GM12865 (cell line): ENCODE measurements at regions not wholly inside any gene's neighbourhood (a gene's known extent, or its start where the extent isn't known, plus 50 kb on each side); places are given as distances from the start of the nearest gene placed in this dataset.

Experiments used
- DNase-seq: peaks from one replicate; pipeline ENCODE4 v3.0.0; 2010; ENCODE audit warnings: low read depth
- H3K4me3 ChIP-seq: 2 replicates; pipeline ENCODE4 v1.5.1; 2011; ENCODE audit warnings: mild to moderate bottlenecking, low read depth, low read length, control low read depth
- TF ChIP-seq, protein P1 (sequence below): IDR thresholded peaks from 2 replicates; pipeline ENCODE4 v1.5.1; 2011; ENCODE audit warnings: low read length, control low read depth, low read depth, inconsistent platforms; ENCODE audit not compliant: insufficient read depth; ENCODE audit errors: missing control alignments

DNA sequence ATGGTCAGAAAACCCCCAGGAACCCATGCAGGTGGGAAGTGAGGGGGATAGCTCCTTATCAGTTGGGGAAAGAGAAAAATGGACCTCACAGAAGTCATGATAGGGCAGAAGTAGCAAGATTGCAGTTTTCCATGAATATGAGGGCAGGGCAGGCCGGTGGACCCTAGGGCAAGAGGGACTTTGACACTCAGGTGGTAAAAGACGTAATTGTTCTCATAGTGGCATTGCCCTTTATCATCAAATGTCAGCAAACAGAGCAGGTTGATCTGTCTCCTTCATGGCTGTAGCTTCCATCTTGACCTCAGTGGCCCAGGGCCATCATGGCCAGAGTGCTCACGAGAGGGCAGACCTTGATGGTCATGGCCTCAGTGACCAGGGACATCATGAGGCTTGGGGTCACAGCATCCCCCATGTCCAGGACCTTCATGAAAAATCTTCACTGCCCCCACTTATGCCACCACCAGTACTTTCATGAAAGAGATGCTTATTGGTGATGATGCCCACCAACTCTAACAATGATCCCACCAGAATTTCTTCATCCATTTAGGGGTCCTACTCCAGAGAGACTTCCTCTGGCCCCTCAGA, 127.1 kb downstream of the SNX19 start:
- no peak for DNase-seq
- H3K4me3 ChIP-seq = no peak overlapping the region
- TF ChIP-seq, protein P1, sequence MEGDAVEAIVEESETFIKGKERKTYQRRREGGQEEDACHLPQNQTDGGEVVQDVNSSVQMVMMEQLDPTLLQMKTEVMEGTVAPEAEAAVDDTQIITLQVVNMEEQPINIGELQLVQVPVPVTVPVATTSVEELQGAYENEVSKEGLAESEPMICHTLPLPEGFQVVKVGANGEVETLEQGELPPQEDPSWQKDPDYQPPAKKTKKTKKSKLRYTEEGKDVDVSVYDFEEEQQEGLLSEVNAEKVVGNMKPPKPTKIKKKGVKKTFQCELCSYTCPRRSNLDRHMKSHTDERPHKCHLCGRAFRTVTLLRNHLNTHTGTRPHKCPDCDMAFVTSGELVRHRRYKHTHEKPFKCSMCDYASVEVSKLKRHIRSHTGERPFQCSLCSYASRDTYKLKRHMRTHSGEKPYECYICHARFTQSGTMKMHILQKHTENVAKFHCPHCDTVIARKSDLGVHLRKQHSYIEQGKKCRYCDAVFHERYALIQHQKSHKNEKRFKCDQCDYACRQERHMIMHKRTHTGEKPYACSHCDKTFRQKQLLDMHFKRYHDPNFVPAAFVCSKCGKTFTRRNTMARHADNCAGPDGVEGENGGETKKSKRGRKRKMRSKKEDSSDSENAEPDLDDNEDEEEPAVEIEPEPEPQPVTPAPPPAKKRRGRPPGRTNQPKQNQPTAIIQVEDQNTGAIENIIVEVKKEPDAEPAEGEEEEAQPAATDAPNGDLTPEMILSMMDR = no peak

DNA sequence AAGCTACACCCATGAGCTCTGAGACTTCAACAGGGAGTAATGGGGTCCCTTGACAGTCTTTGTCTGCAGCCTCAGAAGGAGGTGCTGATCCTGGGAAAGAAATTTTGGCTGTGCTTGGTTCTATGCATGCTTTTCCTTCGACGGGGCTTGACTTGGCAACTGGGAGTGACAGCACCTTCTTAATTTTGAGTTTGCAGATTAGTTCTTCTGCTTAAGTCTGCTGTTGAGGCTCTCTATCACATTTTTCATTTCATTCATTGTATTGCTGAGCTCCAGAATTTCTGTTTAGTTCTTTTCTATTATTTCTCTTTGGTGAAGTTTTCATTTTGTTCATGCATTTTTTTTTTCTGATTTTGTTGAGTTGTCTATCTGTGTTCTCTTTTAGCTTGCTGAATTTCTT, 125.6 kb downstream of the SNX19 start:
- no peak for DNase-seq
- TF ChIP-seq, protein P1 = no peak
- no peak overlapping the region for H3K4me3 ChIP-seq

DNA sequence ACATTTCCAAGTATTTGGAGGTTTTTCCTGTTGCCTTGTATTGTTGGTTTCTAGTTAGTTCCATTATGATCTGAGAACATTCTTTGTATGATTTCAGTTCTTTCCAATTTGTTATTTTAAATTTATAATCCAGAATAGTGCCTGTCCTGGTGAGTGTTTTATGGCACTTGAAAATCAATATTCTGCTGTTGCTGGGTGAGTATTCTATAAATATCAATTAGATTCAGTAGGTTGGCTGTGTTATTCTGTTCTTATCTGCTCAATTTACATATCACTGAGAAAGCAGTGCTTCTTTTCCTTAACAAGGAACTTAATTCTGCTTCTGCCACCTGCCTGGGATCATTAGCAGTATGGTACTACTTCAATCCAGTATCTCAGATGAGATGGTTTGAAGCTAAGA, 123.5 kb downstream of the SNX19 start:
- DNase-seq = no peak
- TF ChIP-seq, protein P1 = no peak
- H3K4me3 ChIP-seq = no peak overlapping the region

DNA sequence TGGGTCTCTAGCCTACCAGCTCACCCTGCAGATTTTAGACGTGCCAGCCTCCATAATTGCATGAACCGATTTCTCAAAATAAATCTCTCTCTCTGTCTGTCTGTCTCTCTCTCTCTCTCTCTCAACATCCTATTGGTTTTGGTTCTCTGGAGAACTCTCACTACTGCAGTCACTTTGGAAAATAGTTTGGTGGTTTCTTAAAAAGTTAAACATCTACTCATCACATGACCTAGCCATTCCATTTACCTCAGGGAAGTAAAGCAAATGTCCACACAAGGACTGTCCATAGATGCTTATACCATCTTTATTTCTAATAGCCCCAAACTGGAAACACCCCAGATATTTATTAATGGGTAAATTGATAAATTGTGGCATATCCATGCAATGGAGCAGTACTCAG, 119.5 kb downstream of the SNX19 start:
- no peak overlapping the region for H3K4me3 ChIP-seq
- TF ChIP-seq, protein P1 = no peak
- no peak for DNase-seq

DNA sequence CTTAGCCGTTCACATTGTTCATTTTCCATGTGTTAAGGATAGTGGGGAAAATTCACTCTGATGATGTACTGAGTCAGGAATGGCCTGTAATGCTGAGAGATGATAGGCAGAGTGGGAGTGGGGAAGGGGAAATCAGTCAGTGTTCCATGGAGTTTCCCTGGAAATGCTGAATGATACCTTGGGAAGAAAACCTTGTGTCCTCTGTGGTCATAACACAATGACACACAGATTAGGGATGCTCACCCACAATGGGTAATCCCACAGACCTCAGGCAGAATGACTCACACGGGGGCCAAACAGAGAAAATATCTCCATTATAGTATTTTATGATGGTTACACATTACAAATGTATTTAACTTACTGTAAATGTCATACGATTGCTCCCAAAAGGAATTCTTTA, 118.0 kb downstream of the SNX19 start:
- no peak overlapping the region for H3K4me3 ChIP-seq
- TF ChIP-seq, protein P1 = no peak
- DNase-seq = no peak

DNA sequence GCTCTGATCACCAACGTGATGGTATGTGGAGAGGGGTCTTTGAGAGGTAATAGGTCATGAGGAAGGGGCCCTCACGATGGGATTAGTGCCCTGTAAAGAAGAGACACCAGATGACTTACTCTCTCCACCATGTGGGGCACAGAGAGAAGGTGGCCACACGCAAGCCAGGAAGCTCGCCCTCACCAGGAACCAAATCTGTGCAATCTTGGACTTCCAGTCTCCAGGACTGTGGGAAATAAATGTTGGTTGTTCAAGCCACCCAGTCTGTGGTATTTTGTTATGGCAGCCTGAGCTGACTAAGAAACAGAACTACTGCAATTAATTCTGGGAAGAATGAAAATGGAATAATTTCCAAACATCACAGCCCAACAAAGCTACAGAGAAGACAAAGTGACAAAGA, 117.5 kb downstream of the SNX19 start:
- TF ChIP-seq, protein P1 = no peak
- no peak overlapping the region for H3K4me3 ChIP-seq
- no peak for DNase-seq
